ENCODE measurements at regions not wholly inside any gene's neighbourhood (a gene's known extent, or its start where the extent isn't known, plus 50 kb on each side); places are given as distances from the start of the nearest gene placed in this dataset.
A peak's percentile ranks its signal among the peaks of the same experiment; 100 is the strongest.

GRCh38 chr3:139128803-139129202, 84.1 kb upstream of the PRR23C start:
- no peak overlapping the region for H3K4me3 ChIP-seq (ENCODE audit: low read depth, poor library complexity, severe bottlenecking)
- WGBS, 2 donors, result 90 to 95% methylated on average over 2 of the region's 2 CpGs
- intact Hi-C loops (cut with DNase I; ENCODE audit: low total_unique reads), result no loop called here
- TF ChIP-seq POLR2A (IDR thresholded peaks at IDR 0.05), result no peak
- TF ChIP-seq CTCF (IDR thresholded peaks at IDR 0.05), result no peak
- peak in 1 of 2 donors; percentile 46 for DNase-seq (ENCODE audit: low spot score in 2 of 2)

GRCh38 chr3:139129892-139130291, 85.2 kb upstream of the PRR23C start:
- 68 to 77% methylated on average over 2 of the region's 2 CpGs for WGBS, 2 donors
- TF ChIP-seq POLR2A (IDR thresholded peaks at IDR 0.05) (no peak), CTCF (IDR thresholded peaks at IDR 0.05) (no peak)
- no peak for DNase-seq (ENCODE audit: low spot score in 2 of 2)
- no peak overlapping the region for H3K4me3 ChIP-seq (ENCODE audit: low read depth, poor library complexity, severe bottlenecking)
- intact Hi-C loops (cut with DNase I; ENCODE audit: low total_unique reads), result no loop called here

- TF ChIP-seq CTCF (IDR thresholded peaks at IDR 0.05), result no peak
- TF ChIP-seq POLR2A (IDR thresholded peaks at IDR 0.05), result no peak
- H3K4me3 ChIP-seq (ENCODE audit: low read depth, poor library complexity, severe bottlenecking), result no peak overlapping the region
- 69 to 85% methylated on average over 3 of the region's 3 CpGs for WGBS, 2 donors
- intact Hi-C loops (cut with DNase I; ENCODE audit: low total_unique reads), result no loop called here
- DNase-seq (ENCODE audit: low spot score in 2 of 2), result peak in 1 of 2 donors; percentile 70
Measured at GRCh38 chr3:139130390-139131140, 85.9 kb upstream of the PRR23C start.

GRCh38 chr3:139131951-139132350, 87.3 kb upstream of the PRR23C start:
- DNase-seq (ENCODE audit: low spot score in 2 of 2), result no peak
- intact Hi-C loops (cut with DNase I; ENCODE audit: low total_unique reads), result no loop called here
- WGBS, 2 donors, result 88 to 100% methylated on average over 1 of the region's 1 CpG
- no peak overlapping the region for H3K4me3 ChIP-seq (ENCODE audit: low read depth, poor library complexity, severe bottlenecking)
- TF ChIP-seq POLR2A (IDR thresholded peaks at IDR 0.05) (no peak), CTCF (IDR thresholded peaks at IDR 0.05) (no peak)

- H3K4me3 ChIP-seq (ENCODE audit: low read depth, poor library complexity, severe bottlenecking), result no peak overlapping the region
- no peak for DNase-seq (ENCODE audit: low spot score in 2 of 2)
- WGBS, 2 donors, result 84 to 95% methylated on average over 1 of the region's 1 CpG
- intact Hi-C loops (cut with DNase I; ENCODE audit: low total_unique reads), result loop anchor here (1.0 kb wide), 1 partner anchor 30 kb away; no protein-coding TSS in a partner anchor
- TF ChIP-seq POLR2A (IDR thresholded peaks at IDR 0.05) (no peak), CTCF (IDR thresholded peaks at IDR 0.05) (no peak)
Measured at GRCh38 chr3:139132976-139133375, 88.3 kb upstream of the PRR23C start.

All from lower leg skin (tissue), 4 donors.